ENCODE measurements at regions not wholly inside any gene's neighbourhood (a gene's known extent, or its start where the extent isn't known, plus 50 kb on each side); places are given as distances from the start of the nearest gene placed in this dataset.

DNA sequence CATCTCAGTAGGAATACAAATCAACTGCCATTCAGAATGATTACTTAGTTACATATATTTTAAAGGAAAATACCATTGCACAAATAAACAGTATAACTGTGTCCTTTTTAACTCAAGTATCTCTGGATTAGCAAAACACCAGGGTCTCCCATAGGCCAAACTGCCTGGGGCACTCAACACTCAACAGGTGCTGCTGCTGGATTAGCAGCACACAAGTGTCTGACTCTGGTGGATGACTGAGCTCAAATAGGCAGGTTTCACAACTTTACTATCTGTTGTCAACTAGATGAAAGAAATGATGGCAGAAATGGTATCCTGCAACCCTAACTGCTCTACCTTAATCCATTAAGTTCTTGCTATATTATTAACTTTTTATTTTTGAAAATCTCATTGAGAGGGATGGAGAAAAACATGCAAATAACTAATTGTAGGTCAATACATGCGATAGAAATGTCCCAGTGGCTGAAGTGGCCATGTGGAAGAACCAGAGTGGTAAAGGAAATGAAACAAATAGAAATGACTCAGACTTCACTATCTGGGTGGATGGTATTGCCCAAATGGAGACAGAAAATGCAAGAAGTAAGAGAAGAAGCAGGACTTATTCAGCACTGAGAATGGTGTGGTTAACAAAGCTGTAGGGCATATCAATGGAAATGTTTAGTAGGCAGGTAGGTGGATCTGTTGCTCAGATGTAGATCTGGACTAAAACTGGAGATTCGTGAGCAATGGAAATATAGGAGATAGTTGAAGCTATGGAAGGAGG, 90.8 kb upstream of the CCDC190 start:
- intact Hi-C loops (cut with micrococcal nuclease), result no loop called here
- Mint-ChIP-seq H3K9me3 (no peaks in the 10 kb centered on the region), H3K27ac (peak overlapping the region; percentile 5)

DNA sequence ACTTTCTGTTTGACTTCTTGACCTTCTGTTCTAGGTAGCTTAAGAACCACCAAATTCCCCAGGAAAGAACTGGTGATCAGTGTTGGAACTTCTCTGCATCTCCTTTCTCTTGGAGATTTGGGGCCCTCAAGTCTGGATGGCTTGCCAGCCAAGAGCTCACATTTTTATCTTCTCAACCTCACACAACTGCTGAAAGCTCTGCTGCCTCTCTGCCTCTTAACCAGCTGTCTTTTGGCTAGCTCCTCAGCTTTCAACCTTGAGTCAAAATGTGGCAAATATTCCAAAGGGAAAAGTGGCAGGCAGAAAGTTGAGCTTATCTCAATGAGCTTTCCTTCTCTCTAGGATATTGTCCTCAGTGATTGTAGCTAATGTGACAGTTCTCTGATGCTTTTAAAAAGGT, 89.2 kb upstream of the CCDC190 start:
- no peak for DNase-seq (ENCODE audit: low spot score)
- H3K9me3 Mint-ChIP-seq, result no peaks in the 10 kb centered on the region
- intact Hi-C loops (cut with micrococcal nuclease), result no loop called here
- H3K27ac Mint-ChIP-seq, result no peak overlapping the region
- H3K4me3 Mint-ChIP-seq (ENCODE audit: low read depth), result no peak overlapping the region
- no peaks in the 10 kb centered on the region for H3K27me3 Mint-ChIP-seq (ENCODE audit: low read depth)
- peaks cover 4% of the 10 kb centered on the region for H3K4me1 Mint-ChIP-seq (ENCODE audit: low read depth)
- H3K36me3 Mint-ChIP-seq (ENCODE audit: low read depth), result no peaks in the 10 kb centered on the region

More for the DNA sequence above, 90.8 kb upstream of the CCDC190 start:
- Mint-ChIP-seq H3K4me3 (ENCODE audit: low read depth) (no peak overlapping the region), H3K4me1 (ENCODE audit: low read depth) (peaks cover 4% of the 10 kb centered on the region), H3K27me3 (ENCODE audit: low read depth) (no peaks in the 10 kb centered on the region), H3K36me3 (ENCODE audit: low read depth) (no peaks in the 10 kb centered on the region)
- no peak for DNase-seq (ENCODE audit: low spot score)

DNA sequence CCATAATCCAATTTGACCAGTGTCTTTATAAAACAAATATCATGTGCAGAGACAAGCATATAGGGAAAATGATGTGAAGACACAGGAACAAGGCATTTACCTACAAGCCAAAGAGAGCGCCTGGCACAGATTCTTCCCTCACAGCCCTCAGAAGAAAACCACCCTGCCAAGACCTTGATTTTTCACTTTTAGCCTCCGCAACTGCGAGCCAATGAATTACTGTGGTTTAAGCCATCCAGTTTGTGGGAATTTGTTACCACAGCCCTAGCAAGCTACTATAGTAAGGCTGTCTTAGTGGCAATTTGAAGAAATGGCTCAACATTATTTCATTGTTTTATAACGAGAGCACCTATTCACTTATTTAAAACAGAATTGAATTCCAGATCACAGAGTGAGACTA, 85.7 kb upstream of the CCDC190 start:
- Mint-ChIP-seq H3K4me1 (ENCODE audit: low read depth) (peaks cover 2% of the 10 kb centered on the region), H3K9me3 (no peaks in the 10 kb centered on the region), H3K27ac (no peak overlapping the region), H3K27me3 (ENCODE audit: low read depth) (peaks cover 7% of the 10 kb centered on the region), H3K4me3 (ENCODE audit: low read depth) (no peak overlapping the region), H3K36me3 (ENCODE audit: low read depth) (no peaks in the 10 kb centered on the region)
- intact Hi-C loops (cut with micrococcal nuclease), result no loop called here
- no peak for DNase-seq (ENCODE audit: low spot score)

DNA sequence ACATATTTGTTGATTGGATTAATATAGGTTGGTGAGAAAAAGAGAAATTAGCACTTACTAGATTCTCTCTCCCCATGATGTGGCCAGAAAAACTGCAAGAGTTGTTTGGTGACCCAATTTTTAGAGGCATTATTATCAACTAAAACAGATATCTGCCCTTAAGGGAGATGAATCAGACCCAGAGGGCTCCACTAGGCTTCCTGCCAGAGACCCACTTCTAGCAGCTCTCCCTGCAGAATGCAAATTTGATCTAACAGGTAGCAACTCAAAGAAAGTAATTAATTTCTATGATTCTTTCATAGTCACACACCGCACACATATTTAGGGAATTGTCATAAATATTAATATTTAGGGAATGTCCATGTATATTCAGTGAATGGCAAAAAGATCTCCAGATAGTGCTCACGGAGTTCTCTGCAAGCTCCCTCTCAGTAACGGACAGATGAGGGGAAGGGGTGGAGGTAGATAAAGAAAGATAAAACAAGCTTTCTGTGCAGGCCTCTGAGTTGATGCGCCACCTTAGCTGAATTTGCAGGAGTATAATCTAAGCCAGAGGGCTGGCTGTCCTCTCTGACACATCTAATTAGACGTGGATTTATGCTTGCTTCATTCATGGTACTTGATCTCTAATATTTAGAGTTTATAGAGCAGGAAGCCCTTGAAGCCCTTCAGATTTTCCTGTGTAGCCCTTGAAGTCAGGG, 84.1 kb upstream of the CCDC190 start:
- H3K9me3 Mint-ChIP-seq, result no peaks in the 10 kb centered on the region
- no peak overlapping the region for H3K27ac Mint-ChIP-seq
- intact Hi-C loops (cut with micrococcal nuclease), result no loop called here
- no peak for DNase-seq (ENCODE audit: low spot score)
- peaks cover 2% of the 10 kb centered on the region for H3K4me1 Mint-ChIP-seq (ENCODE audit: low read depth)
- no peaks in the 10 kb centered on the region for H3K36me3 Mint-ChIP-seq (ENCODE audit: low read depth)
- H3K27me3 Mint-ChIP-seq (ENCODE audit: low read depth), result peaks cover 10% of the 10 kb centered on the region
- no peak overlapping the region for H3K4me3 Mint-ChIP-seq (ENCODE audit: low read depth)

DNA sequence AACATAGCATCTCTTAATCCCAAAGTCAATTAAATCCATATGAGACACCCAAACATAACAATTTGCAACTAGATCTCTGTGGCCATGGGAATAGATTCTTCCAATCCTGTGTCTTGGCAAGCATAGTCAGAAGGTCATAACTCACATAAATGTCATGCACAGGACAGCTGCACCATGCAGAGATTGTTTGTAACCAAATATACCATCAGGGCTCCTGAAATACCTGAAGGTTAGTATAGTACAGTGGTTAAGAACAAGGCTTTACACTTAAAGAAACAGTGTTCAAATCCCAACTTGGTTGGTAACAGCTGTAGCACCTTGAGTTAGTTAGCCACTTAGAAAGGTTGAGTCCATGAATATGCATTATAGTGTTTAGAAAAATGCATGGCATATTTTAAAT, 82.6 kb upstream of the CCDC190 start:
- no peak for DNase-seq (ENCODE audit: low spot score)
- no peaks in the 10 kb centered on the region for H3K36me3 Mint-ChIP-seq (ENCODE audit: low read depth)
- intact Hi-C loops (cut with micrococcal nuclease), result no loop called here
- H3K9me3 Mint-ChIP-seq, result no peaks in the 10 kb centered on the region
- H3K4me3 Mint-ChIP-seq (ENCODE audit: low read depth), result no peak overlapping the region
- H3K27ac Mint-ChIP-seq, result no peak overlapping the region
- H3K4me1 Mint-ChIP-seq (ENCODE audit: low read depth), result peaks cover 2% of the 10 kb centered on the region
- H3K27me3 Mint-ChIP-seq (ENCODE audit: low read depth), result peaks cover 10% of the 10 kb centered on the region

DNA sequence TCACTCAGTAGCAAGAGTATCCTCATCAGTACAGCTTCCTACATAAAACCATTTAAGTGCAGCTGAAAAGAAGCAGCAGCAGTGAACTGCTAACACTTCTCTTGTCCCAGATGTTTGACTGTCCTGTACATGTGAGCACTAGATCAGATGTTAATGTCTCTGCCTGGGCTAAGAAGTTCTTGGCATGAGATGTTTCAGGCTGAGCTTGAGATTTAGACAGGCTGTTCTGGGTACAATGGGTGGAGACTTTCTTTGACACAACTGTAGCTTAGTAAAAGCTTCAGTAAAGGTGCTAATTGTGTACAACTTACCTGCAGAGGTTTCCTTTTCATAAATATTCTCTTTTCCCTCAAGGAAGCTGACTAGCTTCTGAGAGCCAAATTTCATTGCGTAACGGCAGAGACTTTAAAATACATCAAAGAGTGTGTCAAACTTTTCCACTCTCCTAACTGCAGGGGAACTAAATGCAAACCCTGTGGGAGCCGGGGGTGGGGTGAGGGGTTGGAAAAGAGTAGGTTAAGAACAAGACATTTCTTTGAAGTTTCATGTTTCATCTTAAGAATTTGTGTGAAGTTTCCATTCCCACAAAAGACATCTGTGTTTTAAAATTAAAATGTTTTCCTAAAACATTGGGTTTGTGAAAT, 82.1 kb upstream of the CCDC190 start:
- peaks cover 2% of the 10 kb centered on the region for H3K4me1 Mint-ChIP-seq (ENCODE audit: low read depth)
- no peak overlapping the region for H3K4me3 Mint-ChIP-seq (ENCODE audit: low read depth)
- no peak for DNase-seq (ENCODE audit: low spot score)
- no peak overlapping the region for H3K27ac Mint-ChIP-seq
- no peaks in the 10 kb centered on the region for H3K9me3 Mint-ChIP-seq
- intact Hi-C loops (cut with micrococcal nuclease), result no loop called here
- no peaks in the 10 kb centered on the region for H3K36me3 Mint-ChIP-seq (ENCODE audit: low read depth)
- H3K27me3 Mint-ChIP-seq (ENCODE audit: low read depth), result peaks cover 10% of the 10 kb centered on the region

DNA sequence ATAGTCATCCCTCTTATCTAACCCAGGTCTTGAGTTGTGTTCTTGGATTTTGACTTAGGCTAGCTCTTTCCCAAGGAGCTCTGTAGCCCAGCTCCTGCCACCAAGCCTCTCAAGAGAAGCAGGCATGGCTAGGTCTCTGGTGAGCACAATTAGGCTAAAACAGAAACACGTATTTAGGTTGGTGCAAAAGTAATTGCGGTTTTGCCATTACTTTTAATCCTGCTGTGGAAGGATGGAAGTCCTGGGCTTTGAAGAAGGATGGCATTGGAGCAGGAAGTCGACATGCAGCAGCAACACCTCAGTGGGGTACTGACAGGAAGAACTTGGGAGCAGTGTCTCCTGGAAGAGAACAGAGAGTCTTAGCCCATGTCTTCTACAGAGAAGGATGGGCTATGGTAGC, 80.0 kb upstream of the CCDC190 start:
- Mint-ChIP-seq H3K4me1 (ENCODE audit: low read depth) (peaks cover 2% of the 10 kb centered on the region), H3K27ac (no peak overlapping the region), H3K36me3 (ENCODE audit: low read depth) (no peaks in the 10 kb centered on the region), H3K27me3 (ENCODE audit: low read depth) (peaks cover 10% of the 10 kb centered on the region), H3K9me3 (no peaks in the 10 kb centered on the region), H3K4me3 (ENCODE audit: low read depth) (no peak overlapping the region)
- no peak for DNase-seq (ENCODE audit: low spot score)
- intact Hi-C loops (cut with micrococcal nuclease), result no loop called here

DNA sequence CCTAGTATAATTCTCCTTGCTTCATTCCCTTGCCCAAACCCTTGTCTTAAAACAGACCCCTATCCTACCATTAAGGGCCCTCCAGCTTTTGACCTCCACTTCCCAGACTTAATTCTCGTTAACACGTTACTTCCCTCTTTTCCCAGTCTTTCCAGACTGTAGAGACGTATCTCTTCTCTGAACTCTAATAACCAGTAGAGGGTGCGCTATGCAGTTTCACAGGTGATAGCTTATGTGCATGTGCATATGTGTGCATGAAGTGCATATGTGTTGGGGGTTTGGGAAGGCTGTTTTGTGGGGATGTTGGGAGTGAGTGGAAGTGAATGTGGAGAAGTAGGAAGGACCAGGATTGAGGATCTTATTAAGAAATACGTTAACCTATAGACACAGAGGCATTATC, 78.1 kb upstream of the CCDC190 start:
- intact Hi-C loops (cut with micrococcal nuclease), result no loop called here
- Mint-ChIP-seq H3K27me3 (ENCODE audit: low read depth) (peaks cover 15% of the 10 kb centered on the region), H3K4me1 (ENCODE audit: low read depth) (peaks cover 2% of the 10 kb centered on the region), H3K9me3 (no peaks in the 10 kb centered on the region), H3K27ac (no peak overlapping the region), H3K4me3 (ENCODE audit: low read depth) (no peak overlapping the region), H3K36me3 (ENCODE audit: low read depth) (no peaks in the 10 kb centered on the region)
- no peak for DNase-seq (ENCODE audit: low spot score)

DNA sequence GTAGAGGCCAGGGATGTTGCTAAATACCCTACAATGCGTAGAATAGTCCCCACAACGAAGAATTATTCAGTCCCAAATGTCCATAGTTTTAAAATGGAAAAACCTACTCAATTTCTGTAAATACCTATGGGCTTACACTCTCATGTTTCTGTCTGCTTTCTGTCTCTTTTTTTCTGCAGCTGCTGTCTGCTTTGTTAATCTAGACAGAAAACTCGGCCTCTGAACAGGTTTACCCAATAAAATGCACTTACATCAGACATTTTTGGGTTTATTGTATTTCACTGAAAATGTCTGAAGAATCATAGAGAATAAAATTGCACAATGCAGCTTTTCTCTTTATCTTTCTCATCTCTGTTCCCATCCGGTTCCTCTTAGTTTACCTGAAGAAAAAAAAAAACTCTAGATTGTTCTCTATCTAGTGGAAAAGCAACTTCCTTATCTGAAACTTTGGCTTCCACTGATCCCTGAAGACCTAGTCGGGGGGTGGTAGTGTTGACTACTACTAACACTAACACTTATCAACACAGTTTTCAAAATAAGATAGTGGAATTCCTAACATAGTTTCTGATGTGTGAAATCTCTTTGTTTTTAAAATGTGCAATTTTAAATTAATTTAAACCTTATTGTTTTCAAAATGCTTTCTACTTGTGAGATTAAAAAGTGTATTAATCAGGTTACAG, 76.9 kb upstream of the CCDC190 start:
- H3K36me3 Mint-ChIP-seq (ENCODE audit: low read depth), result no peaks in the 10 kb centered on the region
- intact Hi-C loops (cut with micrococcal nuclease), result no loop called here
- no peak overlapping the region for H3K4me3 Mint-ChIP-seq (ENCODE audit: low read depth)
- H3K27ac Mint-ChIP-seq, result no peak overlapping the region
- H3K4me1 Mint-ChIP-seq (ENCODE audit: low read depth), result no peaks in the 10 kb centered on the region
- peaks cover 13% of the 10 kb centered on the region for H3K27me3 Mint-ChIP-seq (ENCODE audit: low read depth)
- DNase-seq (ENCODE audit: low spot score), result no peak
- H3K9me3 Mint-ChIP-seq, result no peaks in the 10 kb centered on the region

DNA sequence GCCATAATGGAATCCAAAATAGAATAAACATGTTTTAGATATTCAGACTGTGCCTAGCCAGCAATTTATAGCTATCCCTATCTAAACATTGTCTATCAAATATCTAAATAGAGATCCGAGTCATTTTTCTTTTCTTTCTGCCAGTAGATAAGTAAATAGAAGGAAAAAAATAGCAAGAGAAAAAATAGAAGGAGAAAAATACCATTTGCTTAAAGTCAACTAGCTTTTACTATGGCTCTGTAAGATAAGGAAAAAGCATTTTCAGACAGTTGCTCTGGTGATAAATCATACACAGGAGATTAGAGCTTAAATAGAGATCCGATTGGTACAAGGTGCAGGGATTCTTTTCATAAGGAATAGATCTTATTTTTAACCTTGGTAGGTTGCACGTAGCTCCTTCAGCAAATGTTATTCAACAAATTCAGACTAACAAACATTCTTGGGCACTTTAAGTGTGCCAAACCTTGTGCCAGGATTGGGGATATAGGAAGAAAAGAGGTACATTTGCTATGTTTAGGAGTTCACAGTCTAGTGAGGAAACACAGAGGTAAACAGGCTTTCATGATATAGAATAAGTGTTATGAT, 70.1 kb upstream of the CCDC190 start:
- Mint-ChIP-seq H3K4me3 (ENCODE audit: low read depth) (no peak overlapping the region), H3K27ac (no peak overlapping the region), H3K36me3 (ENCODE audit: low read depth) (no peaks in the 10 kb centered on the region), H3K9me3 (no peaks in the 10 kb centered on the region), H3K27me3 (ENCODE audit: low read depth) (peaks cover 15% of the 10 kb centered on the region), H3K4me1 (ENCODE audit: low read depth) (no peaks in the 10 kb centered on the region)
- intact Hi-C loops (cut with micrococcal nuclease), result no loop called here
- DNase-seq (ENCODE audit: low spot score), result no peak

DNA sequence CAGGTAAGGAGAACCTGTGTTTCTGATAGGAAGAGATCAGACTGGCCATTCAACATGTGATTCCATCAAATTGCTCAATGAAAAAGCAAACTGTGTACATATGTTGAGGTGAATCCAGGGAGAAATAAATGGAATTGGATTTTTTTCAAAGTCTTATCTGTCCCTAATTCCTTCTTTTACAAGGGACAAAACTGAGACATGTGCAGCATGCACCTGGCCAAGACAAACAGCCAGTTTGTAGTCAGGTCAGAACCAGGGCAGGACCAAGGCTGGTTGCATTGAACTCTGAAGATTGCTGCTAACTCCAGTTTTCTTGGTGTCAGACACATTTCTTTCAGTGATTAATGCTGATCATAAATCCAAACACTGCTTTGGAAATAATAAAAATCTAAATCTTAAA, 69.6 kb upstream of the CCDC190 start:
- intact Hi-C loops (cut with micrococcal nuclease), result no loop called here
- H3K27ac Mint-ChIP-seq, result no peak overlapping the region
- H3K36me3 Mint-ChIP-seq (ENCODE audit: low read depth), result no peaks in the 10 kb centered on the region
- H3K4me3 Mint-ChIP-seq (ENCODE audit: low read depth), result no peak overlapping the region
- DNase-seq (ENCODE audit: low spot score), result no peak
- H3K27me3 Mint-ChIP-seq (ENCODE audit: low read depth), result peaks cover 17% of the 10 kb centered on the region
- H3K4me1 Mint-ChIP-seq (ENCODE audit: low read depth), result no peaks in the 10 kb centered on the region
- no peaks in the 10 kb centered on the region for H3K9me3 Mint-ChIP-seq

DNA sequence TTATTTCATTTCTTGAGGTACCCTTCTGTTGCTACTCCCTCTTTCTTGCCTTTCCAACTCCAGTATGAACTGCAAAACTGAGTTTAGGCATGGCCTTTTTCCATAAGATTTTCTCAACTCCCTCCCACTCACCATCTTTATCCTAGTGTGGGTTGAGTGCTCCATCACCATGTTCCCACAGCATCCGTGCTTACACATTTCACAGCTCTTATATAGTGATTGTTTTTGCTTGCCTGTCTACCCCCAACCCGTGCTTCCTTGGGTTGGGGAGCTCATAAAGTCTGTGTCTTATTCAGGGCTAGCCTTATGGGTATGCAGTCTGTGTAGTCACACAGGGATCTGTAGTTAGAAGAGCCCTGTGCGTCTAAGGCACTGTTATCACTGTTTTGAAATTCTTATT, 68.2 kb upstream of the CCDC190 start:
- intact Hi-C loops (cut with micrococcal nuclease), result no loop called here
- no peak for DNase-seq (ENCODE audit: low spot score)
- Mint-ChIP-seq H3K4me1 (ENCODE audit: low read depth) (no peaks in the 10 kb centered on the region), H3K27me3 (ENCODE audit: low read depth) (peaks cover 16% of the 10 kb centered on the region), H3K27ac (no peak overlapping the region), H3K4me3 (ENCODE audit: low read depth) (no peak overlapping the region), H3K9me3 (no peaks in the 10 kb centered on the region), H3K36me3 (ENCODE audit: low read depth) (no peaks in the 10 kb centered on the region)

All from activated T-helper 2 cell treated with anti-CD3 and anti-CD28 coated beads, Interferon-gamma antibody, Interleukin-2, Interleukin-4, amounts not matched to agents 10 μg/mL and 5 μg/mL and 100 μg/mL, durations not matched to agents 14 hours and 24 hours and 36 hours (primary cell).